ENCODE measurements at regions not wholly inside any gene's neighbourhood (a gene's known extent, or its start where the extent isn't known, plus 50 kb on each side); places are given as distances from the start of the nearest gene placed in this dataset.

- intact Hi-C loops (cut with micrococcal nuclease), result no loop called here
Observed at GRCh38 chr10:105413997-105414396, 772.9 kb downstream of the SORCS3 start.

GRCh38 chr10:105409370-105409769 is 768.3 kb downstream of the SORCS3 start:
- POLR2A ChIA-PET, result no interaction called here
- no peaks in the 10 kb centered on the region for H3K4me1 ChIP-seq (ENCODE audit: control insufficient read depth in 2 of 2, insufficient read depth in 2 of 2, low read length in 2 of 2)
- Mint-ChIP-seq H3K36me3 (peaks cover 0 to 4% (median 0%) of the 10 kb centered on the region in 5 donors), H3K9me3 (peaks cover 0 to 13% (median 5%) of the 10 kb centered on the region in 11 donors), H3K27me3 (peaks cover 0 to 7% (median 0%) of the 10 kb centered on the region in 5 donors), H3K4me1 (no peaks in the 10 kb centered on the region), H3K27ac (no peak overlapping the region), H3K4me3 (no peak overlapping the region)
- ATAC-seq (no peak), DNase-seq (no peak)
- H3K36me3 ChIP-seq (ENCODE audit: control insufficient read depth in 2 of 3, insufficient read depth in 3 of 3, low read length in 3 of 3), result no peaks in the 10 kb centered on the region
- CTCF ChIA-PET, result no interaction called here
- no peak overlapping the region for H3K27ac ChIP-seq (ENCODE audit: low read depth, low read length)
- no peak overlapping the region for H3K4me3 ChIP-seq (ENCODE audit: low read length)
- no peaks in the 10 kb centered on the region for H3K27me3 ChIP-seq (ENCODE audit: control insufficient read depth in 2 of 2, insufficient read depth in 2 of 2, low read length in 2 of 2)
- intact Hi-C loops (cut with micrococcal nuclease), result no loop called here
- H3K9me3 ChIP-seq (ENCODE audit: control insufficient read depth in 2 of 3, low read length in 3 of 3), result no peaks in the 10 kb centered on the region

More at GRCh38 chr10:105413997-105414396, 772.9 kb downstream of the SORCS3 start:
- POLR2A ChIA-PET, result no interaction called here
- no peaks in the 10 kb centered on the region for H3K36me3 ChIP-seq (ENCODE audit: control insufficient read depth in 2 of 3, insufficient read depth in 3 of 3, low read length in 3 of 3)
- peaks cover 0 to 12% (median 2%) of the 10 kb centered on the region in 11 donors for H3K9me3 Mint-ChIP-seq
- no peaks in the 10 kb centered on the region for H3K27me3 ChIP-seq (ENCODE audit: control insufficient read depth in 2 of 2, insufficient read depth in 2 of 2, low read length in 2 of 2)
- H3K4me3 Mint-ChIP-seq, result no peak overlapping the region
- peaks cover 0 to 5% (median 0%) of the 10 kb centered on the region in 5 donors for H3K27me3 Mint-ChIP-seq
- no peaks in the 10 kb centered on the region for H3K9me3 ChIP-seq (ENCODE audit: control insufficient read depth in 2 of 3, low read length in 3 of 3)
- H3K4me1 ChIP-seq (ENCODE audit: control insufficient read depth in 2 of 2, insufficient read depth in 2 of 2, low read length in 2 of 2), result no peaks in the 10 kb centered on the region
- ATAC-seq, result no peak
- DNase-seq, result no peak
- H3K27ac ChIP-seq (ENCODE audit: low read depth, low read length), result no peak overlapping the region
- H3K4me1 Mint-ChIP-seq, result no peaks in the 10 kb centered on the region
- H3K27ac Mint-ChIP-seq, result no peak overlapping the region
- no peak overlapping the region for H3K4me3 ChIP-seq (ENCODE audit: low read length)
- H3K36me3 Mint-ChIP-seq, result no peaks in the 10 kb centered on the region
- CTCF ChIA-PET, result no interaction called here

GRCh38 chr10:105406488-105406887 is 765.4 kb downstream of the SORCS3 start:
- Mint-ChIP-seq H3K27ac (no peak overlapping the region), H3K4me1 (no peaks in the 10 kb centered on the region), H3K36me3 (peaks cover 0 to 4% (median 0%) of the 10 kb centered on the region in 5 donors), H3K4me3 (no peak overlapping the region), H3K27me3 (peaks cover 0 to 9% (median 0%) of the 10 kb centered on the region in 5 donors), H3K9me3 (peaks cover 0 to 15% (median 5%) of the 10 kb centered on the region in 11 donors)
- H3K9me3 ChIP-seq (ENCODE audit: control insufficient read depth in 2 of 3, low read length in 3 of 3), result no peaks in the 10 kb centered on the region
- H3K27me3 ChIP-seq (ENCODE audit: control insufficient read depth in 2 of 2, insufficient read depth in 2 of 2, low read length in 2 of 2), result no peaks in the 10 kb centered on the region
- H3K36me3 ChIP-seq (ENCODE audit: control insufficient read depth in 2 of 3, insufficient read depth in 3 of 3, low read length in 3 of 3), result no peaks in the 10 kb centered on the region
- no peaks in the 10 kb centered on the region for H3K4me1 ChIP-seq (ENCODE audit: control insufficient read depth in 2 of 2, insufficient read depth in 2 of 2, low read length in 2 of 2)
- ChIA-PET POLR2A (no interaction called here), CTCF (no interaction called here)
- no peak overlapping the region for H3K4me3 ChIP-seq (ENCODE audit: low read length)
- ATAC-seq (no peak), DNase-seq (no peak)
- no peak overlapping the region for H3K27ac ChIP-seq (ENCODE audit: low read depth, low read length)
- intact Hi-C loops (cut with micrococcal nuclease), result no loop called here

GRCh38 chr10:105398202-105398601 is 757.1 kb downstream of the SORCS3 start:
- H3K4me3 Mint-ChIP-seq, result no peak overlapping the region
- Histone ChIP-seq H3K4me3 (ENCODE audit: low read length) (no peak overlapping the region), H3K4me1 (ENCODE audit: control insufficient read depth in 2 of 2, insufficient read depth in 2 of 2, low read length in 2 of 2) (no peaks in the 10 kb centered on the region), H3K9me3 (ENCODE audit: control insufficient read depth in 2 of 3, low read length in 3 of 3) (no peaks in the 10 kb centered on the region), H3K27me3 (ENCODE audit: control insufficient read depth in 2 of 2, insufficient read depth in 2 of 2, low read length in 2 of 2) (no peaks in the 10 kb centered on the region), H3K27ac (ENCODE audit: low read depth, low read length) (no peak overlapping the region), H3K36me3 (ENCODE audit: control insufficient read depth in 2 of 3, insufficient read depth in 3 of 3, low read length in 3 of 3) (no peaks in the 10 kb centered on the region)
- no peaks in the 10 kb centered on the region for H3K36me3 Mint-ChIP-seq
- ChIA-PET CTCF (no interaction called here), POLR2A (no interaction called here)
- H3K9me3 Mint-ChIP-seq, result peaks cover 0 to 17% (median 6%) of the 10 kb centered on the region in 11 donors
- intact Hi-C loops (cut with micrococcal nuclease), result no loop called here
- ATAC-seq (no peak), DNase-seq (no peak)
- peaks cover 0 to 30% (median 11%) of the 10 kb centered on the region in 5 donors for H3K27me3 Mint-ChIP-seq
- H3K27ac Mint-ChIP-seq, result no peak overlapping the region
- no peaks in the 10 kb centered on the region for H3K4me1 Mint-ChIP-seq

GRCh38 chr10:105391670-105392351 is 750.7 kb downstream of the SORCS3 start:
- no peaks in the 10 kb centered on the region for H3K36me3 ChIP-seq (ENCODE audit: control insufficient read depth in 2 of 3, insufficient read depth in 3 of 3, low read length in 3 of 3)
- H3K4me1 Mint-ChIP-seq, result no peaks in the 10 kb centered on the region
- no peak overlapping the region for H3K27ac Mint-ChIP-seq
- intact Hi-C loops (cut with micrococcal nuclease), result no loop called here
- H3K27me3 ChIP-seq (ENCODE audit: control insufficient read depth in 2 of 2, insufficient read depth in 2 of 2, low read length in 2 of 2), result no peaks in the 10 kb centered on the region
- no peak overlapping the region for H3K4me3 ChIP-seq (ENCODE audit: low read length)
- POLR2A ChIA-PET, result no interaction called here
- H3K9me3 ChIP-seq (ENCODE audit: control insufficient read depth in 2 of 3, low read length in 3 of 3), result no peaks in the 10 kb centered on the region
- no peak for DNase-seq
- H3K9me3 Mint-ChIP-seq, result peaks cover 0 to 6% (median 0%) of the 10 kb centered on the region in 11 donors
- no peaks in the 10 kb centered on the region for H3K4me1 ChIP-seq (ENCODE audit: control insufficient read depth in 2 of 2, insufficient read depth in 2 of 2, low read length in 2 of 2)
- no peaks in the 10 kb centered on the region for H3K36me3 Mint-ChIP-seq
- peaks cover 0 to 14% (median 4%) of the 10 kb centered on the region in 5 donors for H3K27me3 Mint-ChIP-seq
- no peak overlapping the region for H3K4me3 Mint-ChIP-seq
- no peak overlapping the region for H3K27ac ChIP-seq (ENCODE audit: low read depth, low read length)
- CTCF ChIA-PET, result no interaction called here
- ATAC-seq, result no peak

GRCh38 chr10:105387971-105388370 is 746.9 kb downstream of the SORCS3 start:
- Mint-ChIP-seq H3K4me3 (no peak overlapping the region), H3K27ac (no peak overlapping the region), H3K9me3 (peaks cover 0 to 11% (median 3%) of the 10 kb centered on the region in 11 donors), H3K36me3 (no peaks in the 10 kb centered on the region), H3K27me3 (peaks cover 0 to 5% (median 3%) of the 10 kb centered on the region in 5 donors), H3K4me1 (no peaks in the 10 kb centered on the region)
- H3K9me3 ChIP-seq (ENCODE audit: control insufficient read depth in 2 of 3, low read length in 3 of 3), result no peaks in the 10 kb centered on the region
- H3K27ac ChIP-seq (ENCODE audit: low read depth, low read length), result no peak overlapping the region
- DNase-seq, result no peak
- no peak for ATAC-seq
- no peaks in the 10 kb centered on the region for H3K27me3 ChIP-seq (ENCODE audit: control insufficient read depth in 2 of 2, insufficient read depth in 2 of 2, low read length in 2 of 2)
- intact Hi-C loops (cut with micrococcal nuclease), result no loop called here
- H3K4me1 ChIP-seq (ENCODE audit: control insufficient read depth in 2 of 2, insufficient read depth in 2 of 2, low read length in 2 of 2), result no peaks in the 10 kb centered on the region
- H3K36me3 ChIP-seq (ENCODE audit: control insufficient read depth in 2 of 3, insufficient read depth in 3 of 3, low read length in 3 of 3), result no peaks in the 10 kb centered on the region
- POLR2A ChIA-PET, result no interaction called here
- no peak overlapping the region for H3K4me3 ChIP-seq (ENCODE audit: low read length)
- CTCF ChIA-PET, result no interaction called here

- Histone ChIP-seq H3K9me3 (ENCODE audit: control insufficient read depth in 2 of 3, low read length in 3 of 3) (no peaks in the 10 kb centered on the region), H3K4me1 (ENCODE audit: control insufficient read depth in 2 of 2, insufficient read depth in 2 of 2, low read length in 2 of 2) (no peaks in the 10 kb centered on the region), H3K36me3 (ENCODE audit: control insufficient read depth in 2 of 3, insufficient read depth in 3 of 3, low read length in 3 of 3) (no peaks in the 10 kb centered on the region), H3K27ac (ENCODE audit: low read depth, low read length) (no peak overlapping the region), H3K27me3 (ENCODE audit: control insufficient read depth in 2 of 2, insufficient read depth in 2 of 2, low read length in 2 of 2) (no peaks in the 10 kb centered on the region), H3K4me3 (ENCODE audit: low read length) (no peak overlapping the region)
- Mint-ChIP-seq H3K4me3 (no peak overlapping the region), H3K27me3 (peaks cover 0 to 3% (median 0%) of the 10 kb centered on the region in 5 donors), H3K27ac (no peak overlapping the region), H3K36me3 (no peaks in the 10 kb centered on the region), H3K4me1 (no peaks in the 10 kb centered on the region), H3K9me3 (peaks cover 0 to 9% (median 3%) of the 10 kb centered on the region in 11 donors)
- POLR2A ChIA-PET, result no interaction called here
- ATAC-seq, result no peak
- CTCF ChIA-PET, result no interaction called here
- no peak for DNase-seq
- intact Hi-C loops (cut with micrococcal nuclease), result no loop called here
Observed at GRCh38 chr10:105383978-105384377, 742.9 kb downstream of the SORCS3 start.

Measured in naive thymus-derived CD4-positive, alpha-beta T cell (primary cell).